ENCODE measurements at regions not wholly inside any gene's neighbourhood (a gene's known extent, or its start where the extent isn't known, plus 50 kb on each side); places are given as distances from the start of the nearest gene placed in this dataset.

DNA sequence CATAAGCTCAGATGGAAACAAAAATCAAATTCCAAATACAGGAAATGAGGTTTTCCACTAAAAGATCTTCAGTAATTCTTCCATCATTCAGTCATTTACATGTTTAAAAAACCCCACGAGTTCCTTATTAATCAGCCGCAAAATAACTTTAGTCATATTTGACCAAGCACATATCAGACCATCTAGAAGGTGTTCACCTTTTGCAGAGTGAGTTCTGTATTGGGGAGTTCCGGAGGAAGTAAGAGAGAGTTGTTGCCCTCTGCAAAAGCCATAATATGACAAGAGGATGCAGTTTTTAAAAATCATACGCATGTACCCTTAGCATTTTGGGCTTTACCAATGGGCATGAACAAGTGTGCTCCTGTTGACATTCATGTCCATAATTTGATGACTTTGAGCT is 61.6 kb downstream of the CCR1 start:
- no peak for DNase-seq (ENCODE audit: low read depth)

DNA sequence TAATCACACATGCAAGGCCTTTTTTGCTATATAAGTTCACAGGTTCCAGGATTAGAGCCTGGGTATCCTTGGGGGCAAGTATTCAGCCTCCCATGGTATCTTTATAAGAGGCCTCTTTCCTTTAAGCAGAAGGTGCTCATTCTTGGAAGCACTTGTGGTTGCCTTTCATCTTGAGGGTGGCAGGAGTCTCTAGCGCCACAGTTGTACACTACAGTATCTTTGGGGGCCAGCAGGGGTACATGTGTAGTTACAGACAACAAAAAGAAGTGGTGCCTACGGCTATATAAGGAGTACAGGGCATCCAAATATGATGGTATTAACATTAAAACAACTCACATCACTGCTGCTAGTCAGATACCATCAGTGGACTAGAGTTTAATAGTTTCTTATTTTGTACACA is 62.1 kb downstream of the CCR1 start:
- no peak for DNase-seq (ENCODE audit: low read depth)

DNA sequence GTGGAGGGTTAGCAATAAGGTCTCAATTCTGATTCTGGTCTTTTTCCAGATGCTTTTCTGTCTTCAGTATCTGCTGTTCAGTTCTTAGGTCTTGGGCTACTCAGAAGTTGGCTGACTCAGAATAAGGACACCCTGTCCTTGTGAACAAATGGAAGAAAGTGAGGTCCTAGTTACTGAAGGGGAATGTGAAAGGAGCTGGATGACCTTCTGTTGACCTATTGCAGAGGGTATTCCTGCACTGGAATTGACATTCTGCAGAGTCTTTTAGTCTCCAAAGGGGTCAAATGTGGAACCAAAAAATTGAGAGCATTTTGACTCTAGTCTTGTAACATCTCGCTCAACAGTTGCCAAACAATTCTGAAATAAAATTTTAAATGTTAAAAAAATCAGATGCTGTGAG is 63.0 kb downstream of the CCR1 start:
- DNase-seq (ENCODE audit: low read depth): no peak

DNA sequence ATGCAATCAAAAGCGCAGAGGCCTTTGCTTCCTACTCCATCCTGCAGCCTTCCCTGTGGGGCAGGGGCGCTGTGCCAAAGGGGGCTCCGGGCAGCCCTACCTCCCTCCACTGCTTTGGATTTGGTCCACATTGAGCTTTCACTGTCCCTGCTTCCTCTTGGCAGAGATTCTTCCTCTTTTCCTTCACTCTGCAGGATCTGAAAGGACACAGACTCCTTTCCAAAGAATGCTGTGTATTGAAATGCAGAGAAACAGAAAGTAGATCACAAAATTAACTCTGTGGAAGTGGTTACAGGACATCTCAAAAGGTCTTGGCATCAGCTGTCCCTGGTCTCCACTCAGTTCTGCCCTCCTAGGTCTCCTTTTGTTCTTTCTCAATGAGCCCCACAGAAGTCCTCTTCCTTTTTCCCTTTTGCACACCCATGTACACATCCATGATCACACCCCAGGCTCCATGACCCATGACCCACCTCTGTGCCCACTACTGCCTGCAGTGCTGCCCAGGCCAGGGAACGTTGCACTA is 64.1 kb downstream of the CCR1 start:
- no peak for DNase-seq (ENCODE audit: low read depth)

DNA sequence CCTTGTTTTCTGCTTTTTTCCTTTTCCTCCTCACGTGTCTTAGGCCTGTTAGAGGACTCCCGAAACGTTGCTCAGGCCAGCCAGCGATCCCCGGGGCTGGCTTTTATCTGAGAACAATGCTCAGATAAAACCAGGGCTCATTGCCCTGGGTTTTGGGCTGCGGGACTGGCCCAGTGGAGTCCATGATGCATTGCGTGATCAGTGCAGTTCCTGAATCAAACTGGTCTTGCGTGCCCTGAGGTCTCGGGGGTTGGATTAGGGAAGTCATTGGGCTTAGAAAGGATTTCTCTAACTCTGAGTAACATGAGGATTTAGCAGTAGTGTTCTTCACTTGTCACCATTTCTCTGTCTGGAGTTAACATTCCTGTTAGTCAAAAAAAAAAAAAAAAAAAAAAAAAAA is 66.3 kb downstream of the CCR1 start:
- DNase-seq (ENCODE audit: low read depth): no peak

DNA sequence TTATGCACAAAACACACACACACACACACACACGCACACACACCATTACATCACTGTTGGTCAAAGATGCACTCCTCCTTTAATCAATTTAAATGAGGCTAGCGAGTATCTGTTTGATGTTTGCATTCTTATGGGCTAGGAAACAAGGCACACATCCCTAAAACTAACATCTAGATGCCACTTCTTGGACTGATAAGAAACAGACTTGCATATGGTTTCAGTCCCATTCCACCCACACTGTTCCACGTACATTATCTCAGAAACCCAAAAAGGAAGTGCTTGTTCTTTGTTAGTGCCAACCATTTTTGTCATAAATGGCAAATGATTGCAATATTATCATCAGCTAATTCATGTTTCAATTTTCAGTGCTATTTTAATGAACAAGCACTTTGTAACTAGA is 69.5 kb downstream of the CCR1 start:
- DNase-seq (ENCODE audit: low read depth): no peak

DNA sequence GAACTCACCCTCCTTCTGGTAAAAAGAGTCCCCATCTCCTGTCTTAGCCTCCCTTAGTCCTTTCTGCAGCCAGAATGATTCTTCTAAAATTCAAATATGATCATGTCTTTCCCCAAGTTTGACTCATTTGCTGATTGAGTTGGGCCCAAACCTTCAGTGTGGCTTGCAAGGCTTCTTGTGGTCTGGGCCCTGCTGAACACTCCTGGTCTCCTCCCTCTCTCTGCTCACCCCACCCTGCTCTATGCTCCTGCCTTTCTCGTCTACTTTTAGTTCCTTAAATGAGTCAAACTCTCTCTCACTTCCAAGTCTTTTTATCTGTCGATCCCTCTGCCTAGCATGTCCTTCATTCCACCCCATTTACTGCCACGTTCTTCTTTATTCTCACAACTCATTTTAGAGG is 72.6 kb downstream of the CCR1 start:
- no peak for DNase-seq (ENCODE audit: low read depth)

DNA sequence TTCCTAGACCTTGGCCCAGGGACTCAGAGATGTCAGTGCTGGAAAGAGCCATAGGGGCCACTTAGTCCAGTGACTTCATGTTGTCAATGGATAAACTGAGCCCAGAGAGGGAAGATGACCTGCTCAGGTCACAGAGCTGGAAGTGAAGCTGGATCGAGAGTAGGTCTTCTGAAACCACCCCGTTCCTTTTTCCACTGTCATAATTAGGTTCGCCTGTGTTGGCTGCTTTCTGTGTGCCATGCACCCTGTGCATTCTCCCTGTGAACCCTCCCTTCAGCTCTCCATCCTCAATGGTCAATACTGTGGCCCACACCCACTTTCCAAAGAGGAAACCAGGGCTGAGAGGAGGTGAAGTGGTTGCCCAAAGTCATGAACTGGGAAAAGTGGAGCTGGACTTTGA is 74.8 kb downstream of the CCR1 start:
- DNase-seq (ENCODE audit: low read depth): no peak

DNA sequence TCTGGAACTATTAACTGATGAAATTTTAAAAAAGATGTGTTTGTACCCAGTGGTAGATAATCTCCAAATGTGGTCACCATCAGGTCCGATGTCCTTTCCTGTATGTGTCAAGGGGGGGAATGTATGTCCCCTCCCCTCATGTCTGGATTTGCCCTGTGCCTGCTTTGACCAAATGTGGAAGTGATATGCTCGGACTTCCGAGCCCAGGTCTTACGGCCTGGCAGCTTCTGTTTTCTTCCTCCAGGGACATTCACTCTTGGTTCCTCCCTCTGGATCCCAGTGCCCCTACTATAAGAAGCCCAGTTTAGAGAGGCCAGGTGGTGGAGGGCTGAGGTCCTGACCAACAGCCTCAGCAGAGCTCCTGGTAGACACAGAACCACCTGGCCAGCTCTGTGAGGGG is 75.5 kb downstream of the CCR1 start:
- DNase-seq (ENCODE audit: low read depth): no peak

DNA sequence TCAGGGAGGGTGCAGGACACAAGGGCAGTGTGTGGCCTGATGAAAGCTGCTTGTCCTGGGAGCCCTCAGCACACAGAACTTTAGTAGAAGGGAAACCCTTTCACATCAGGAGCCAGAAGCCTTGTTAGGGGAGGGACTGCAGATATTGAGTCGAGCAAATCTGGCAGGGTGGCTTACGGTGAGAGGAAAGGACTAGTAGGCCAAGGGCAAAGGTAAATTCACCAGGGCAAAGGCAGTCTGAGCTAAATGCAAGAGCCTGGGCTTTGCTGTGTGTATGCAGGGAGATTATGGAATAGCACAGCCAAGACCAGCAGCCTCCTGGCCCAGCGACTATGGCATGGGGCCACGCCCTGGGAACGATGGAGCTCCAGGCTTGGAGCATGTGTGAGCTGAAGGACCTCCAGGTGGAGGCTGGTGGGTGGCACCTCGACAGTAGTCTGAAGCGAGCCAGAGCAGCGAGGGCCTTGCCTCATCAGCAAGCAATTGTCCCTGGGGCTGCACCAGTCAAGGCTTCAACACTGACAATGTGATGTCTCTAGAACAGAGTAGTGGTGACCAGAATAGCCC is 76.1 kb downstream of the CCR1 start:
- DNase-seq (ENCODE audit: low read depth): no peak

DNA sequence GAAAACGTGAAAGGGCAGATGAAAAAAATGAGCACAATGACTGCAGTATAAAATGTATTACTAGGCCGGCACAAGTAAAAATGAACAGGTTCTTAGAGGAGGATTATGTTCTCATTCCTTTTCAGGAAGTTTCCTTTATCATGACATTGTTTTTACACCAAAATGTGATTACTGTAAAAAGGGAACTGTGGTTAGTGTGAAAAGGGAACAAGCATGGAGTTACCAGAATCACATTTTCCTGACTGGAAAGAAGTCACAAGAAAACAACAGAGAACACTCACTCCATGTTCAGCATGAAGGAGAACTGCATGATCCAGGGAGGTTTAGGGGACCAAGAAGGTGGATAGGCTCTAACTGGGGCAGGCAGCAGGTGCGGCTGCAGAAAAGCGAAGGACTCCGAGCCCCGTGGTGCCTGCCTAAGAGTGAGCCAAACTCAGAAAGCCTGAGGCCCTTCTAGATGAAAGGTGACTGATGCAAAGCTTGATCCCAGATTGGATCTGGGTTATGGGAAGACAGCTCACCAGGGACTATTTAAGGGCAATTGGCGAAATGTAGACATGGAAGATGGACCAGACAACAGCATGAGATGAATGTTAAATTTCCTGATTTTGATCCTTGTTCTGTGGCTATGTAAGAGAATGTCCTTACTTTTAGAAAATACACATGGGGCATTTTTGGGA is 77.3 kb downstream of the CCR1 start:
- DNase-seq (ENCODE audit: low read depth): no peak

DNA sequence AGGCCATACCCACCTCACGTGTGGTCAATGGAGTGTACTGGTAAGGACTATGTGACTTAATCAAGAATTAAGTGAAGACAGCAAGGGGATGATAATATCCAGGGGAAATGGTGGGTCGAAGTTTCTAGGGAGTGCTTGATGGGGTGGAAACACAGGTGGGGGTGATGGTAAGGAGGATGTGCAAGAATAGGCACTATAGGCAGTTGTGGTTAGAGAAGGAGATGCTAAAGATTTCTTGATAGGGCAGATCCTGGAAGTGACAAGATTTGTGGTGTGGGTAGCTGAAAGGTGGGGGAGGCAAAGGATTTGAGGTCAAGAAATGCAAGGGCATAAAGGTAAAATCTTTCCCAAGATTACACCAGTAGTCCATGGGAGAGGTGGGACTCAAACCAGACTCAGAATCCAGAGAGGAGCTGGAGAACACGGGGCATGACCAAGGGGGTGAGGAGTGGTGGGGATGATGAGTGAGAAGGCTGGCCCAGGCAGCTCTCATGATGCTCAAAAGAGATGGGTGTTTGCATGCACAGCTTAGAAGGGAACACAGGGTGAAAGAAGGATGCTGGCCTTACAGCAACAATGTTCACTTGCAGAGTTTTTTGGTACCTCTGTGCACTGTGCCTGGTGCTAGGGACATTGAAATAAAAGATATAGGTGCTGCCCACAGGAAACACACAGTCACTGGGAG is 78.4 kb downstream of the CCR1 start:
- no peak for DNase-seq (ENCODE audit: low read depth)

DNA sequence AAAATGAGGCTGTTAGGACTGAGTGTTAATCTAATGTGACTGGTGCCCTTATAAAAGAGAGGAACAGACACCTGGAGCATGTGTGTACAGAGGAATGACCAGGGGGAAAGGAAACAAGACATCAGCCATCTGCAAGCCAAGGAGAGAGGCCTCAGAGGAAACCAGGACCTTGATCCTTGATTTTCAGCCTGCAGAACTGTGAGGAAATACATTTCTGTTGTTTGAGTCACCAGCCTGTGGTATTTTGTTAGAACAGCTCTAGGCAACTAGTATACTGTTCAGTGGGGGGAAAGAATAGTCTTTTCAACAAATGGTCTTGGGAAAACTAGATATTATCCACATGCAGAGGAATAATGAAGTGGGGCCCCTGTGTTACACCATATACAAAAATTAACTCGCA is 80.6 kb downstream of the CCR1 start:
- DNase-seq (ENCODE audit: low read depth): no peak

DNA sequence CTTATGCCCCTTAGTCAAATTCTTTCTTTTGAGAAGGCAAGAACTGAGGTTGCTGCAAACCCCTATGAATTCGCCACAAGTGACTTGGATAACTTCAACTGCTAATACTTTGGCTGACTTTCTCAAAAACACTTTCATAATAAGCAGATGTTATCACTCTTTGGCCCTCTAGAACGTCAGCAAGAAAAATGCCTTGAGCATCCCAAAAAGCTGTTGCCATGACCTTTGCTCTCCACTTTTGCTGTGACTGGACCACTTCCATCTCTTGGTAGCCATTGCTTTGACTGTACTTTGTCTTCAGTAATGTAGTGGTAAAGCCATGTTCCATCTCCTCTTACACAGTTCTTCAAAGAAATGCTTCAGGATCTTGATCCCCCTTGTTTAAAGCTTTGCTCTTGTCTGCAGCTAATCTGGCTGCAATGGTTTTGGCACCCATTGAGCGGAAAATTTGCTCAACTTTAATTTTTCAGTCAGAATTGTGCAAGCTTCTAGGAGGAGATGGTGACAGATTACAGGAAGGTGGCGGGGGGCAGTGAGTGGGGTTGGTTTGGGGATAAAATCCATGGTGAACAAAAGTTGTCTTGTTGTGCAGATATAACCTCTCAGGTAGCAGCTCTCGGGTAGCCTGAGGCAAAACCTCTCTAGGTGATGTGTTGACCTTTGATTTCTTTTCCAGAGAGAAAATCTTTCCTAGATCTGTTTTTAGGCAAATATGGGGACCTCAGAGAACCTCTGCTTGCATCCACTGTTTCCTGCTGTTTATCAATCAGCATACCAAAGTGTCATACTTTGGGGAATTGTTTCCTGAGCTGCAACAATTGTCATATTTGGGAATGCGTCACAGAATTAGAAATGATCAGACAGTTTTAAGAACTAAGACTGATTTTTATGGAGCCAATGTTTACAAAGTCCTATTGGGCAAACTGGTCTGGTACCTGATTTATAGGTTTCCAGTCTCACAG is 83.6 kb downstream of the CCR1 start:
- no peak for DNase-seq (ENCODE audit: low read depth)

DNA sequence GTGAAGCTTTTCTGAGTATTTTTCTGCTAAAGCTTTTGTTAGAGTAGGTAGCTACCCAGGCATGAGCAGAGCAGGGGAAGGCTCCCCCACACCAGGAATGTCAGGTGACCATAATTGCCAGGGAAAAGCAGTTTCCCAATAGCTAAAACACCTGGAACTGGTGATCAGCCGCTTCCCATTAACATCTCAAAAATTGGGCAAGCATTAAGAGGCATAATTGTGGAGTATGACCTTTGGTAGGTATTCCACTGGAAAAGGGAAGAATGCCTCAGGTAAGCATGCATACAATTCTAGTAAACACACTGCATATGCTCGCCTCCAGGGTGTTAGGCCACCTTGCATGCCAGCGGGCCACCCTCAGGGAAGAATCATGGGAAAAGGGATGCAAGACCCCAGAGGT is 84.5 kb downstream of the CCR1 start:
- no peak for DNase-seq (ENCODE audit: low read depth)

DNA sequence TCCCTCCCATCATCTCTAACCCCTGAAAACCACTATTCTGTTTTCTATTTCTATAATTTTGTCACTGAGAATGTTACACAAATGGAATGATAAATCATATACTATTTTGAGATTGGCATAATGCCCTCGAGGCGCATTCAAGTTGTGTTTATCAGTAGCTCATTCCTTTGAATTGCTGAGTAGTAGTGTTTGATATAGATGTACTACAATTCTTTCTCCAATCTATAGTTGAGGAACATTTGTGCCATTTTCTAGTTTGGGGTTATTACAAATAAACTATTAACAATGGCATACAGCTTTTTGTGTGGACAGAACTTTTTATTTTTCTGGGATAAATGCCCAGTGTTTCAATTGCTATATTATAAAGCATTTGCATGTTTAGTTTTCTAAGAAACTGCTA is 86.0 kb downstream of the CCR1 start:
- DNase-seq (ENCODE audit: low read depth): no peak

DNA sequence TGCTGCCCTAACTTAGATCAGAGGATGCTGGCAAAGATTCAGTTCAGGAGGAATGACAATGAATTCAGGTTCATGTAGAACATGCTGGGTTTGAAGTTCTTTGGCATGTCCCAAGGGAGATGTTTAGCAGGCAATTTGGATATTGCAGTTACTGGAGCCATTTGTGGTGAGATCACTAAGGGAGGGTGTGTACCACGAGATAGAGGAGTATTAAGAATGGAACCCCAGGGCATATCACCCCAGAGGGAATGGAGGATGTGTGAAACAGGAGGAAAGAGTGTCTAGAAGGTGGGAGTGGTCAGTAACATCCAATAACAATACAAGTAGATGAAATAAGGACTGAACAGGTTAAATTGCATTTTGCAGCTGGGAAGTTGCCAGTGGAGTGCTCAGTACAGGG is 87.1 kb downstream of the CCR1 start:
- no peak for DNase-seq (ENCODE audit: low read depth)

DNA sequence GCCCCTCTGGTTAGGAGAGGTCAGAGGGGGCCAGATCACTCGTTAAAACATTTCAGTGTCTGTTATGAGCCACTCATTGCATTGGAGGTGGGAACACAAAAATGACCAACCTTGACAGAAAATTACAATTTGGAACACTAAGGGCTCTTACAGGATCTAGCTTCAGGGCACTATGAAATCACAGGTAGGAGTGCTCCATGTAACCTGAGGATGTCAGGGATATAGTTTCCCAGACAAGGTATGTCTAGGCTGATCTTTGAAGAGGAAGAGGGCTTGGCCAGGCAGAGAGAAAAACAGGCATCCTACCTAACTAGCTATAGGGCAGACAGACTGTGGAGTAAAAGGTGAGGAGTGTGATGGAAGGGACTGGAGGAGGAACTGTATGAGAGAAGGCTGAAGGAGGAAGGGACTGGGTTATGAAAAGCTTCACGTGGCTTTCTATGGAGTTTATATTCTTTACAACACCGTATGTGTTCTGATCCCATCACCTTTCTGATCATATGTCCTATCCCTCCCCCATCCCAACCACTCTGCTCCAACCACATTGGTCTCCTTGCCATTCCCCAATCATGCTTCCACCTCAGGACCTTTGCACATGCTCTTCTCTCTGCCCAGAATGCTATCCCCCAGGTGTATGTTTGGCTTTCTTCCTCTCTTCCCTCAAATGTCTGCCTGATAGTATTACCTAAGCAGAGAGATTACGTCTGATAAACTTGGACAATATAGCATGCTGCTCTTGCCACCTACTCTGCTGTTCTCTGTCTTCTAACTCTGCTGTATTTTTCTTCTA is 88.2 kb downstream of the CCR1 start:
- no peak for DNase-seq (ENCODE audit: low read depth)

DNA sequence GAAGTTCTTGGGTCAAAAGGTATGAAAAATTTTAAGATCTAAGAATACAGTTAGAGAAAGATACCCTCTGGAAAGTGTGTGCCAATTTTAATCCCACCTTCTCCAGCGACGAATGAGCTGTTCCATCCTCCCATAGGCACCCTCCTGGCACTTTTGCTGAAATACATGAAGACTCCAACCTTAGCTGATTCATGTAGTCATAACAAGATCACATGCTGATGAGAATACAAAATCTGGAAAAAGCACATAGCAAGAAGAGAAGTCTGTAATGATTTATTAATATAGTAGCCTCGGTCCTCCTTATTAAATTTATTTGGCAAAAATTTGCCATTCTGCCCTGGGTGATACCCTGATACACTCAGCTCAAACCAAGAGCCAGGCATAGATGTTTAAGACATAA is 88.9 kb downstream of the CCR1 start:
- DNase-seq (ENCODE audit: low read depth): no peak

DNA sequence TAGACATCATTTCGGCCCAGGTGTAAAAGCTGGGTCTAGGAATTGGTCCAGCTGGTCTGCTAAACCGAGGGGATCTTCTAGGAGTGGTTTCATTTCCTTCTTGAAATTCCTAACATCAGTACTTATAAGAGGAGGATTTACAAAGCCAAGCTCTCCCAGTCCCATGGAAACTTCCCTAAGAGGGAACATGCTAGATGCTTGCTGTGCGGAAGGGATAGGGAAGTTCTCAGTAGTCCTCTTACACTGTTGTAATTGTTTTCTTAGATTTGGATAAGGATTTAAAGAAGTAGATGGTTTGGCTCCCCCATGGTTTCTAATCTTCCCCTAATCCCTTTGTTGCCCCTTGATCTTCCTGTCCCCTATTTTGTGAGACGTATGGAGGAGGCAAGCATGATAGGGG is 89.7 kb upstream of the XCR1 start:
- DNase-seq (ENCODE audit: low read depth): no peak

DNA sequence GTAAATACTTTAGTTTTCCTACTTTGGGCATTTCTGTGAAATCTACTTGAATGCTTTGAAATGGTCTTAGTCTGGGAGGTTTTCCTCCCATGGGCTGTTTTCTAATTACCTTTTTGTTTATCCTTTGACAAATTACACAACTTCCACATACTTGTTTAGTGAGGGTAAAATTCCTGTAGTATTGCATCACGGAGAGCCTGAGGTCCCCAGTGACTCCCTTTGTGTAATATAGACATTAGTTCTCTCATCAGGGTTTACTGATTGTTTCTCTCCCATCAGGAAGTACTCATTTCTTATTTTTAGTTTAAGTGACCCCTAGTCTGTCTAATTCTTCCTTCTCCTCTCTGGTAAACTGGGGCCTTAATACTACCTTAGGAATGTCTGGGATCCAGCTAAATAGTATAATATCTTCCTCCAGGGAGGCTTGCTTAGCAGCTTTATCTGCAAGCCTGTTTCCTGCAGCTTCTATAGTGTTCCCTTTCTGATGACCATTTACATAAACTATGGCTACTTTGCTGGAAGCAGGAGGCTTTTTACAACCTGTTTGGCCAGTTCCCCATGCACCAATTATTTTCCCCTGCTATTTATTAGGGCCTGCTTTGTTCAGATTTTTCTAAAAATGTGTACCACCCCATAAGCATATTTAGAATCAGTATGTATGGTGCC is 87.2 kb upstream of the XCR1 start:
- DNase-seq (ENCODE audit: low read depth): no peak
